Fibroblast of mammary gland (primary cell): ENCODE measurements at regions not wholly inside any gene's neighbourhood (a gene's known extent, or its start where the extent isn't known, plus 50 kb on each side); places are given as distances from the start of the nearest gene placed in this dataset.

Experiments
- DNase-seq: peaks from one replicate; pipeline ENCODE4 v3.0.0-alpha.2; 2010; ENCODE audit warnings: low read depth
- H3K4me3 ChIP-seq: 2 replicates; pipeline ENCODE4 v1.5.1; 2011; ENCODE audit warnings: low read depth, mild to moderate bottlenecking, low read length, moderate library complexity; ENCODE audit not compliant: control insufficient read depth
- TF ChIP-seq, protein P1 (sequence below): conservative IDR thresholded peaks from 2 replicates; pipeline ENCODE4 v1.5.1; 2011; ENCODE audit warnings: low read depth, low read length, inconsistent platforms; ENCODE audit not compliant: control insufficient read depth, insufficient read depth

DNA sequence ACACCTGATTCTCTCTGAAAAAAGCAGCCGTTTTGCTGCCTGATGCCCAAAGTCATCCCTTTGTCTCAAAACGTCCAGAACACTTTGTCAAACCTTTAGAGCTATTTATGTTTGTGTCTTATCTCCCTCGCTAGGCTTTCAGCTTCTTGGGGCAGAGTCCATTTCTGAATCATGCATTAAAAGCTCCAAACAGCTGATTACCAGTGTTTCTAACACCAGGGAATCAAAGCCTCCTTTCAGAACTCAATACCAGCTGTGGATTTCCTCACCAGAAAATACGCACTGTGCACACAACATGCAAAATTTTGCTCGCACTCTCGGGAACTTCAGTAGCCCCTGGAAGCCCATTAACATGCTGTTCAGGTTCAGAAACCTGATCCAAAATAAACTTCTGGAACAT lies 333.3 kb downstream of the HACE1 start:
- no peak overlapping the region for H3K4me3 ChIP-seq
- TF ChIP-seq, protein P1, sequence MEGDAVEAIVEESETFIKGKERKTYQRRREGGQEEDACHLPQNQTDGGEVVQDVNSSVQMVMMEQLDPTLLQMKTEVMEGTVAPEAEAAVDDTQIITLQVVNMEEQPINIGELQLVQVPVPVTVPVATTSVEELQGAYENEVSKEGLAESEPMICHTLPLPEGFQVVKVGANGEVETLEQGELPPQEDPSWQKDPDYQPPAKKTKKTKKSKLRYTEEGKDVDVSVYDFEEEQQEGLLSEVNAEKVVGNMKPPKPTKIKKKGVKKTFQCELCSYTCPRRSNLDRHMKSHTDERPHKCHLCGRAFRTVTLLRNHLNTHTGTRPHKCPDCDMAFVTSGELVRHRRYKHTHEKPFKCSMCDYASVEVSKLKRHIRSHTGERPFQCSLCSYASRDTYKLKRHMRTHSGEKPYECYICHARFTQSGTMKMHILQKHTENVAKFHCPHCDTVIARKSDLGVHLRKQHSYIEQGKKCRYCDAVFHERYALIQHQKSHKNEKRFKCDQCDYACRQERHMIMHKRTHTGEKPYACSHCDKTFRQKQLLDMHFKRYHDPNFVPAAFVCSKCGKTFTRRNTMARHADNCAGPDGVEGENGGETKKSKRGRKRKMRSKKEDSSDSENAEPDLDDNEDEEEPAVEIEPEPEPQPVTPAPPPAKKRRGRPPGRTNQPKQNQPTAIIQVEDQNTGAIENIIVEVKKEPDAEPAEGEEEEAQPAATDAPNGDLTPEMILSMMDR, result no peak
- no peak for DNase-seq

DNA sequence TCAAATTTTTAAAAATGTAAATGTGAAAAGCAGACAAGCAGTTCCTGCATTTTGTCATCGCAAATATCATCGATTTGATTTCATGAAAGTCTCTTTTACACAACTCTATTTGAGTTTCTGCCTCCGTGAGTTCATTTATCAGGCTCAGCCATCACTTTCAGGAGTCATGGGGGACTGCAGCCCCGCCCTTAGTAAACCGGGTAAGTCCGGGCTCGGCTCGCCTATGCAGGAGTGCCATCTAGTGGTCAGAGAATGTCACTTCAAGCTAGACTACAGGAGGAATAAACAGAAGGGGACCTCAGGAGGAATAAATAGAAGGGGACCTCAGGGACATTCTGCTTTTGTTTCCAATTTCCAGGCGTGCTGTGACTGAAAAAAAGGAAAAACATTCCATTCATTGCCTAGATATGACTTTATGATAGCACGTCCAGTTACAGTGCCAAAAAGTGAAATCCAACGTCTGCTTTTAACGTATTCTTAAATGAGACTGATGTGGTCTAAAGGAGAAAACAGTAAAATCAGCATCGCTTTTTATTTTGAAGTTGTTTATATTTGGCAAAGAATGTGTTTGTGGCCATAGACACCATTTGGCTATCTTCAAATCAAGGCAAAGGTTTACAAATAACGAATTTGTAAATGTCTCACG lies 333.9 kb downstream of the HACE1 start:
- peak; percentile 76 for DNase-seq
- peak overlapping the region; percentile 32 for H3K4me3 ChIP-seq
- TF ChIP-seq, protein P1, result peak; percentile 94

DNA sequence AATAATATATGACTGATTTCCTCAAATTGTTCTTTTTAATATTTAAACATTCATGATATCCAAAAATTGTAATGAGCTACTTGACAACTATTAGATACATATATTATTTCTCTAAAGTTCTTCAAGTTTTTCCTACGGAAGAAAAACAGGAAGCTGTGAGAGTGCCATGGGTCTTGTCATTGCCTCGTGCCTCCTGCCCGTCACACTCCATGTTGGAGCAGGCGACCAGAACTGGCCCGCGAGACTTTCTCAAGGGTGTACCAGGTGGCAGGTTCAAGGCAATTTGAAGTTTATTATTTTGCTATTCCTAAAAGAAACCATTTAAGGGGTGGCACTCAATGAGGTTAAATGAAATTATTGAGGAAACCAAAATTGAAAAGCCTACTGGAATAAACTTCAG lies 337.2 kb downstream of the HACE1 start:
- TF ChIP-seq, protein P1, result no peak
- no peak overlapping the region for H3K4me3 ChIP-seq
- DNase-seq, result no peak

DNA sequence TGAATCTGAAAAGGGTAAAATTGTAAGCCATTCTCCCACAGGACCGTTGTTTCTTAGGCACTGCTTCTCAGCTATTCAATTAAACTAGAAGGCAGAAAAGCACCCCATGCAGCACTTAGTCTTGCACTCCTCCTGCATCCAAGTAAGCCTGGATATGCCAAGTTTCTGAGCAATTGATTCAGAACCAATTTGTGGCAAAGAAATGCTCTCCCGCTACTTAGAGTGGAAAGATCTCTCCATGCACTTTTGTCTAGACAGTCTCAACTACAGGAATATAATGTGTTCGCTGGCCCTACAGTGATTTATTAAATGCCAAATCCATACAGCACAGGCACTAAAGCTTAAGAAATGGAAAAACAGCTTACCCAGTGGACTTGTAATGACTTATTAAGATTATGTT lies 338.5 kb downstream of the HACE1 start:
- TF ChIP-seq, protein P1, result no peak
- no peak for DNase-seq
- H3K4me3 ChIP-seq, result no peak overlapping the region

DNA sequence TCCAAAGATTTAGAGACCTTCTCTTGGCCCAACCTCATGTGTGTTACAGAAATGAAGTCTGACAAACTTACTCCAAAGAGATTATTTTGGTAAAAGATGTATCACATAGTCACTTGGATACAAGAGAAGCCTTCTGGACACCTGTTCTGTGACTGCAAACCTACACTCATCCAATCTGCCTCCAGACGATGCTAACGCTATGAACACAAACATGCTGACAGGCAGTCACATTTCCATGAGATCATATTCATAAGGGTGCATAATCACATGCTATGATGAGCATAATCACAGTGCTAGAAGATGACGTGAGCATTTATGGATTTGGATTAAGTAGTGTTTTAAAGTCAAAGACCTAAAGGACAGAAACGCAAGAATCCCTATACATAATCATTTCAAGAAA lies 340.2 kb downstream of the HACE1 start:
- H3K4me3 ChIP-seq, result no peak overlapping the region
- no peak for DNase-seq
- TF ChIP-seq, protein P1, result no peak

DNA sequence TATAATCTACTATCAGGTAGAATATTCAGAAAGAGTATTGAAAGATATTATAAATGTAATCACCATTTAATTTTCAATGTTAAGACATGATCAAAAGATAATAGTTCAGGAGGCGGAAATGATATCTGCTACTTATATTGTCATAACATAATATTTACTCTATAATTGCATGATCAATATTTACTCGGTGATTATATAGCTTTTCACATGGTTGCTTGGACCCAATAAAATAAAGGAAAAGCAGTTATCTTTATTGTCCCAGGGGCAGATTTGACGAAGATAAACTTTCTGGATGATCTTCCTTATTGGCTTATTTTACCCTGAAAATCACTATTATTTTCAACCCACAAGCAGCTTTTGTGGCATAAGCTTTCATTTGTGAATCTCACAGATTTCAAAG lies 350.4 kb downstream of the HACE1 start:
- H3K4me3 ChIP-seq, result no peak overlapping the region
- TF ChIP-seq, protein P1, result no peak
- no peak for DNase-seq

DNA sequence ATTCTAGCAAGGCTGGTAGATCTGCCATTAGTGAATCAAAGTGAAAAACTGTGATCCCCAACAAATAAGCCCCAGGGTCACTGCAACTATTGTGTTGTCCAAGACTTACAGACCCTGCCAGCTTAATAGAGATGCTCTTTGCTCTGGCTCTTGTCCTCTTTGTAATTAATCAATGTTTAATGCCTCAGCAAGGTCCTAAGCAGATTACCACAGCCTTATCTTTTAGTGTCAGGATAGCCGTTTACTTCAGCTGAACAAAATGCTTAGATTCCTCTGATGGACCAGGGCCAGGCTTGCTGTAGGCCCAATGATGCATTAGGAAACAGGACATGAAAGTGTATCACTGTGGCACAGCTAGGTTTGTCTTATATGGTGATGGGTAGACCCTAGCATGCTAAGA lies 353.3 kb downstream of the HACE1 start:
- DNase-seq, result no peak
- H3K4me3 ChIP-seq, result no peak overlapping the region
- TF ChIP-seq, protein P1, result no peak
